ENCODE measurements at regions not wholly inside any gene's neighbourhood (a gene's known extent, or its start where the extent isn't known, plus 50 kb on each side); places are given as distances from the start of the nearest gene placed in this dataset.
A peak's percentile ranks its signal among the peaks of the same experiment; 100 is the strongest.

GRCh38 chr12:65670775-65671174 lies 153.5 kb upstream of the HMGA2 start:
- no peaks in the 10 kb centered on the region for H3K27me3 ChIP-seq (ENCODE audit: control insufficient read depth in 2 of 2, insufficient read depth in 2 of 2, low read length in 2 of 2)
- H3K9me3 ChIP-seq (replicated peaks; ENCODE audit: control insufficient read depth, insufficient read depth, low read length), result no peaks in the 10 kb centered on the region
- no peak overlapping the region for H3K27ac ChIP-seq (ENCODE audit: insufficient read depth, low read depth, low read length)
- H3K36me3 ChIP-seq (ENCODE audit: control insufficient read depth in 2 of 2, extremely low read depth in 1 of 2, insufficient read depth in 2 of 2, low read length in 2 of 2), result no peaks in the 10 kb centered on the region
- CTCF ChIA-PET, result interaction anchor here (4.0 kb wide), 1 partner anchor 68 kb away, joined by 41 read pairs; no protein-coding TSS in a partner anchor
- TF ChIP-seq EZH2 (IDR thresholded peaks at IDR 0.05; ENCODE audit: borderline replicate concordance, low read depth, low read length, severe bottlenecking) (no peak), JUN (IDR thresholded peaks at IDR 0.05; ENCODE audit: borderline replicate concordance, insufficient read depth, insufficient read length, low read depth) (no peak), POLR2AphosphoS5 (IDR thresholded peaks at IDR 0.05; ENCODE audit: insufficient read depth, low read depth, low read length) (no peak), GATA2 (IDR thresholded peaks at IDR 0.05; ENCODE audit: insufficient read depth, insufficient read length, low read depth, low read length) (no peak), MYC (IDR thresholded peaks at IDR 0.05; ENCODE audit: low read depth, low read length) (no peak), POLR2A (IDR thresholded peaks at IDR 0.05; ENCODE audit: low read depth, low read length) (no peak), FOS (IDR thresholded peaks at IDR 0.05; ENCODE audit: borderline replicate concordance, insufficient read depth, low read length) (no peak)
- TF ChIP-seq, protein P1, sequence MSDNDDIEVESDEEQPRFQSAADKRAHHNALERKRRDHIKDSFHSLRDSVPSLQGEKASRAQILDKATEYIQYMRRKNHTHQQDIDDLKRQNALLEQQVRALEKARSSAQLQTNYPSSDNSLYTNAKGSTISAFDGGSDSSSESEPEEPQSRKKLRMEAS (IDR thresholded peaks at IDR 0.05; ENCODE audit: insufficient read depth, insufficient read length), result no peak
- TF ChIP-seq, protein P2, sequence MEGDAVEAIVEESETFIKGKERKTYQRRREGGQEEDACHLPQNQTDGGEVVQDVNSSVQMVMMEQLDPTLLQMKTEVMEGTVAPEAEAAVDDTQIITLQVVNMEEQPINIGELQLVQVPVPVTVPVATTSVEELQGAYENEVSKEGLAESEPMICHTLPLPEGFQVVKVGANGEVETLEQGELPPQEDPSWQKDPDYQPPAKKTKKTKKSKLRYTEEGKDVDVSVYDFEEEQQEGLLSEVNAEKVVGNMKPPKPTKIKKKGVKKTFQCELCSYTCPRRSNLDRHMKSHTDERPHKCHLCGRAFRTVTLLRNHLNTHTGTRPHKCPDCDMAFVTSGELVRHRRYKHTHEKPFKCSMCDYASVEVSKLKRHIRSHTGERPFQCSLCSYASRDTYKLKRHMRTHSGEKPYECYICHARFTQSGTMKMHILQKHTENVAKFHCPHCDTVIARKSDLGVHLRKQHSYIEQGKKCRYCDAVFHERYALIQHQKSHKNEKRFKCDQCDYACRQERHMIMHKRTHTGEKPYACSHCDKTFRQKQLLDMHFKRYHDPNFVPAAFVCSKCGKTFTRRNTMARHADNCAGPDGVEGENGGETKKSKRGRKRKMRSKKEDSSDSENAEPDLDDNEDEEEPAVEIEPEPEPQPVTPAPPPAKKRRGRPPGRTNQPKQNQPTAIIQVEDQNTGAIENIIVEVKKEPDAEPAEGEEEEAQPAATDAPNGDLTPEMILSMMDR (IDR thresholded peaks at IDR 0.05; ENCODE audit: extremely low read depth in 1 of 2, insufficient read depth in 1 of 2, low read depth in 1 of 2, low read length in 2 of 2), result no peak
- DNase-seq (ENCODE audit: low read depth, low spot score) (no peak), FAIRE-seq (no peak)
- intact Hi-C loops (cut with micrococcal nuclease), result loop anchor here (5.0 to 10.0 kb wide), 2 partner anchors 358 to 924 kb away; no protein-coding TSS in a partner anchor
- H4K20me1 ChIP-seq (replicated peaks; ENCODE audit: control insufficient read depth, extremely low read depth, insufficient read depth, low read length), result no peaks in the 10 kb centered on the region
- POLR2A ChIA-PET, result no interaction called here
- H3K4me3 ChIP-seq (replicated peaks in 1 of 3; ENCODE audit: insufficient read depth in 1 of 3, low read depth in 1 of 3, low read length in 3 of 3), result no peak overlapping the region
- dilution Hi-C loops (cut with MboI; ENCODE audit: extremely low pct_ligation_motif_present, low sequenced_read_pairs), result no loop called here
- H3K9ac ChIP-seq (replicated peaks; ENCODE audit: extremely low read depth, insufficient read depth, low read length), result no peak overlapping the region
- peak overlapping the region; percentile 61 for H2AFZ ChIP-seq (ENCODE audit: low read depth, low read length)
- peaks cover 19% of the 10 kb centered on the region for H3K4me1 ChIP-seq (ENCODE audit: control insufficient read depth, extremely low read depth, insufficient read depth, low read length)
- no TSS peak for BruUV-seq (replicated peaks)
- H3K79me2 ChIP-seq (ENCODE audit: control insufficient read depth, insufficient read depth, low read length), result no peaks in the 10 kb centered on the region
- H3K4me2 ChIP-seq (ENCODE audit: insufficient read depth, low read length), result no peak overlapping the region
- H3K9me1 ChIP-seq (replicated peaks; ENCODE audit: control insufficient read depth, extremely low read depth, insufficient read depth, low read length), result no peaks in the 10 kb centered on the region
